ENCODE measurements at regions not wholly inside any gene's neighbourhood (a gene's known extent, or its start where the extent isn't known, plus 50 kb on each side); places are given as distances from the start of the nearest gene placed in this dataset.

GRCh38 chr3:150038830-150039229, 68.1 kb upstream of the PFN2 start:
- TF ChIP-seq POLR2A (IDR thresholded peaks at IDR 0.05; ENCODE audit: low read depth, low read length), result no peak
- TF ChIP-seq, protein P1, sequence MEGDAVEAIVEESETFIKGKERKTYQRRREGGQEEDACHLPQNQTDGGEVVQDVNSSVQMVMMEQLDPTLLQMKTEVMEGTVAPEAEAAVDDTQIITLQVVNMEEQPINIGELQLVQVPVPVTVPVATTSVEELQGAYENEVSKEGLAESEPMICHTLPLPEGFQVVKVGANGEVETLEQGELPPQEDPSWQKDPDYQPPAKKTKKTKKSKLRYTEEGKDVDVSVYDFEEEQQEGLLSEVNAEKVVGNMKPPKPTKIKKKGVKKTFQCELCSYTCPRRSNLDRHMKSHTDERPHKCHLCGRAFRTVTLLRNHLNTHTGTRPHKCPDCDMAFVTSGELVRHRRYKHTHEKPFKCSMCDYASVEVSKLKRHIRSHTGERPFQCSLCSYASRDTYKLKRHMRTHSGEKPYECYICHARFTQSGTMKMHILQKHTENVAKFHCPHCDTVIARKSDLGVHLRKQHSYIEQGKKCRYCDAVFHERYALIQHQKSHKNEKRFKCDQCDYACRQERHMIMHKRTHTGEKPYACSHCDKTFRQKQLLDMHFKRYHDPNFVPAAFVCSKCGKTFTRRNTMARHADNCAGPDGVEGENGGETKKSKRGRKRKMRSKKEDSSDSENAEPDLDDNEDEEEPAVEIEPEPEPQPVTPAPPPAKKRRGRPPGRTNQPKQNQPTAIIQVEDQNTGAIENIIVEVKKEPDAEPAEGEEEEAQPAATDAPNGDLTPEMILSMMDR (conservative IDR thresholded peaks at IDR 0.05; ENCODE audit: low read depth, low read length), result no peak
- no peak for TF ChIP-seq RAD21 (IDR thresholded peaks at IDR 0.05; ENCODE audit: low read length)
- no peak for TF ChIP-seq NFE2L2 (IDR thresholded peaks at IDR 0.05; ENCODE audit: low read depth, low read length)
- no peak for TF ChIP-seq USF2 (IDR thresholded peaks at IDR 0.05; ENCODE audit: low read depth, low read length)
- TF ChIP-seq MXI1 (IDR thresholded peaks at IDR 0.05; ENCODE audit: borderline replicate concordance, low read depth, low read length), result no peak
- no peak for TF ChIP-seq SMC3 (IDR thresholded peaks at IDR 0.05; ENCODE audit: low read depth, low read length)
- TF ChIP-seq RCOR1 (IDR thresholded peaks at IDR 0.05; ENCODE audit: insufficient replicate concordance, low read length), result no peak
- no peak for TF ChIP-seq CEBPB (IDR thresholded peaks at IDR 0.05; ENCODE audit: low read depth, low read length)
- TF ChIP-seq CHD1 (IDR thresholded peaks at IDR 0.05; ENCODE audit: low read depth, low read length), result no peak
- TF ChIP-seq ELK1 (IDR thresholded peaks at IDR 0.05; ENCODE audit: borderline replicate concordance, low read depth, low read length), result no peak
- no peak for TF ChIP-seq MAZ (IDR thresholded peaks at IDR 0.05; ENCODE audit: borderline replicate concordance, low read depth, low read length)
- TF ChIP-seq RFX5 (IDR thresholded peaks at IDR 0.05; ENCODE audit: low read depth, low read length), result no peak
- TF ChIP-seq MAFK (IDR thresholded peaks at IDR 0.05; ENCODE audit: low read depth, low read length), result no peak

Measured in IMR-90 (cell line).